C4-2B (cell line): ENCODE measurements at regions not wholly inside any gene's neighbourhood (a gene's known extent, or its start where the extent isn't known, plus 50 kb on each side); places are given as distances from the start of the nearest gene placed in this dataset.

Source experiments
- CTCF ChIP-seq: fragments of 450-650 bp; conservative IDR thresholded peaks from 2 replicates; pipeline ENCODE4 v1.5.1; 2017; ENCODE audit warnings: mild to moderate bottlenecking
- ZFX ChIP-seq: fragments of 450-650 bp; IDR thresholded peaks from 2 replicates; pipeline ENCODE4 v1.6.1; 2017

GRCh38 chr9:105048331-105048730 is 120.4 kb upstream of the ABCA1 start:
- no peak for TF ChIP-seq ZFX
- no peak for TF ChIP-seq CTCF
